ENCODE measurements at regions not wholly inside any gene's neighbourhood (a gene's known extent, or its start where the extent isn't known, plus 50 kb on each side); places are given as distances from the start of the nearest gene placed in this dataset.

- no peak for DNase-seq (ENCODE audit: low read depth)
- H3K4me3 ChIP-seq (ENCODE audit: low read depth, low read length): no peak overlapping the region
- no peak for TF ChIP-seq CTCF (IDR thresholded peaks at IDR 0.05; ENCODE audit: insufficient read depth, low read depth, low read length)
Observed at GRCh38 chr3:80465746-80466145, 697.9 kb upstream of the ROBO1 start.

GRCh38 chr3:80451393-80451792, 683.6 kb upstream of the ROBO1 start:
- no peak overlapping the region for H3K4me3 ChIP-seq (ENCODE audit: low read depth, low read length)
- TF ChIP-seq CTCF (IDR thresholded peaks at IDR 0.05; ENCODE audit: insufficient read depth, low read depth, low read length): no peak
- DNase-seq (ENCODE audit: low read depth): no peak

- H3K4me3 ChIP-seq (ENCODE audit: low read depth, low read length): no peak overlapping the region
- TF ChIP-seq CTCF (IDR thresholded peaks at IDR 0.05; ENCODE audit: insufficient read depth, low read depth, low read length): no peak
- no peak for DNase-seq (ENCODE audit: low read depth)
Observed at GRCh38 chr3:80445641-80446040, 677.8 kb upstream of the ROBO1 start.

- TF ChIP-seq CTCF (IDR thresholded peaks at IDR 0.05; ENCODE audit: insufficient read depth, low read depth, low read length): no peak
- DNase-seq (ENCODE audit: low read depth): no peak
- H3K4me3 ChIP-seq (ENCODE audit: low read depth, low read length): no peak overlapping the region
Observed at GRCh38 chr3:80445053-80445452, 677.3 kb upstream of the ROBO1 start.

- no peak overlapping the region for H3K4me3 ChIP-seq (ENCODE audit: low read depth, low read length)
- no peak for TF ChIP-seq CTCF (IDR thresholded peaks at IDR 0.05; ENCODE audit: insufficient read depth, low read depth, low read length)
- DNase-seq (ENCODE audit: low read depth): no peak
Observed at GRCh38 chr3:80439490-80439889, 671.7 kb upstream of the ROBO1 start.

GRCh38 chr3:80434366-80434765, 666.6 kb upstream of the ROBO1 start:
- no peak for TF ChIP-seq CTCF (IDR thresholded peaks at IDR 0.05; ENCODE audit: insufficient read depth, low read depth, low read length)
- H3K4me3 ChIP-seq (ENCODE audit: low read depth, low read length): no peak overlapping the region
- no peak for DNase-seq (ENCODE audit: low read depth)

GRCh38 chr3:80424951-80425350, 657.2 kb upstream of the ROBO1 start:
- H3K4me3 ChIP-seq (ENCODE audit: low read depth, low read length): no peak overlapping the region
- no peak for TF ChIP-seq CTCF (IDR thresholded peaks at IDR 0.05; ENCODE audit: insufficient read depth, low read depth, low read length)
- DNase-seq (ENCODE audit: low read depth): no peak

All from fibroblast of villous mesenchyme (primary cell).